ENCODE measurements at regions not wholly inside any gene's neighbourhood (a gene's known extent, or its start where the extent isn't known, plus 50 kb on each side); places are given as distances from the start of the nearest gene placed in this dataset.

GRCh38 chr11:122176651-122177050, 60.6 kb upstream of the BLID start:
- TF ChIP-seq NFIC (IDR thresholded peaks at IDR 0.05) (no peak), TEAD4 (IDR thresholded peaks at IDR 0.05) (no peak), TCF12 (IDR thresholded peaks at IDR 0.05; ENCODE audit: low read depth) (no peak), ZBTB7A (IDR thresholded peaks at IDR 0.05; ENCODE audit: low read depth) (no peak), MAX (IDR thresholded peaks at IDR 0.05) (no peak)

- no peak for TF ChIP-seq EP300 (IDR thresholded peaks at IDR 0.05; ENCODE audit: borderline replicate concordance)
- TF ChIP-seq MAX (IDR thresholded peaks at IDR 0.05) = no peak
- TF ChIP-seq TCF12 (IDR thresholded peaks at IDR 0.05; ENCODE audit: low read depth) = no peak
- no peak for TF ChIP-seq EGR1 (IDR thresholded peaks at IDR 0.05)
- no peak for TF ChIP-seq NFIC (IDR thresholded peaks at IDR 0.05)
- TF ChIP-seq RAD21 (IDR thresholded peaks at IDR 0.05; ENCODE audit: low read depth) = no peak
Measured at GRCh38 chr11:122175306-122175705, 59.3 kb upstream of the BLID start.

GRCh38 chr11:122173587-122173986, 57.6 kb upstream of the BLID start:
- TF ChIP-seq EP300 (IDR thresholded peaks at IDR 0.05; ENCODE audit: borderline replicate concordance) (no peak), MAX (IDR thresholded peaks at IDR 0.05) (no peak), CEBPB (IDR thresholded peaks at IDR 0.05) (no peak), RAD21 (IDR thresholded peaks at IDR 0.05; ENCODE audit: low read depth) (no peak), REST (IDR thresholded peaks at IDR 0.05; ENCODE audit: low read depth) (no peak), TCF12 (IDR thresholded peaks at IDR 0.05; ENCODE audit: low read depth) (no peak), USF1 (IDR thresholded peaks at IDR 0.05) (no peak), YY1 (IDR thresholded peaks at IDR 0.05; ENCODE audit: low read depth) (no peak), TEAD4 (IDR thresholded peaks at IDR 0.05) (no peak), TAF1 (IDR thresholded peaks at IDR 0.05; ENCODE audit: low read depth) (no peak), FOXM1 (IDR thresholded peaks at IDR 0.05; ENCODE audit: borderline replicate concordance, low read depth) (no peak), CREB1 (IDR thresholded peaks at IDR 0.05; ENCODE audit: low read depth) (no peak), NFIC (IDR thresholded peaks at IDR 0.05) (no peak), ZBTB7A (IDR thresholded peaks at IDR 0.05; ENCODE audit: low read depth) (no peak), EGR1 (IDR thresholded peaks at IDR 0.05) (no peak)

- TF ChIP-seq TEAD4 (IDR thresholded peaks at IDR 0.05) (no peak), USF1 (IDR thresholded peaks at IDR 0.05) (no peak), TAF1 (IDR thresholded peaks at IDR 0.05; ENCODE audit: low read depth) (no peak), REST (IDR thresholded peaks at IDR 0.05; ENCODE audit: low read depth) (no peak), TCF12 (IDR thresholded peaks at IDR 0.05; ENCODE audit: low read depth) (no peak), FOXM1 (IDR thresholded peaks at IDR 0.05; ENCODE audit: borderline replicate concordance, low read depth) (no peak), ZBTB7A (IDR thresholded peaks at IDR 0.05; ENCODE audit: low read depth) (no peak), EP300 (IDR thresholded peaks at IDR 0.05; ENCODE audit: borderline replicate concordance) (no peak), MAX (IDR thresholded peaks at IDR 0.05) (no peak), NFIC (IDR thresholded peaks at IDR 0.05) (no peak), YY1 (IDR thresholded peaks at IDR 0.05; ENCODE audit: low read depth) (no peak), CREB1 (IDR thresholded peaks at IDR 0.05; ENCODE audit: low read depth) (no peak), CEBPB (IDR thresholded peaks at IDR 0.05) (no peak)
Measured at GRCh38 chr11:122173074-122173450, 57.0 kb upstream of the BLID start.

- no peak for TF ChIP-seq CEBPB (IDR thresholded peaks at IDR 0.05)
- no peak for TF ChIP-seq EGR1 (IDR thresholded peaks at IDR 0.05)
- no peak for TF ChIP-seq REST (IDR thresholded peaks at IDR 0.05; ENCODE audit: low read depth)
Measured at GRCh38 chr11:122172352-122173073, 56.5 kb upstream of the BLID start.
